ENCODE measurements at regions not wholly inside any gene's neighbourhood (a gene's known extent, or its start where the extent isn't known, plus 50 kb on each side); places are given as distances from the start of the nearest gene placed in this dataset.

DNA sequence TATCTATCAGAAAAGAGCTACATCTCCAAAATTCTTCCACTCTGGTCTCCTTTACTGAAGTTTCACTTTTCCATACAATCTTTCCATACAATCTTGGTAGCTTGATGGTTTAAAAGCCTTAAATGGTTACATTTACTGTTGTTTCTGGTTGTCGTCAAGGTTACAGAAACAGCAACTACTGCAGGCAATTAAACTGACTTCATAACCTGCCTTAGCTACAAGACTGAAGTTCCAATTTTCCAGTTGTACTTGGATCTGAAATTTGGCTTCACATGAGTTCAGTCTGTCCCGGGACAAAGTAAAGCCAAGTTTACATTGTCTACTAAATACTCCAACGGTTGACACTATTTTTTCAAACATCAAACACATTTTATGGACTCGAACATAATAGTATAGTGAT lies 326.4 kb downstream of the ANKRD50 start:
- DNase-seq, result no peak
- Histone ChIP-seq H3K9me3 (ENCODE audit: severe bottlenecking) (no peaks in the 10 kb centered on the region), H3K27ac (no peak overlapping the region)

DNA sequence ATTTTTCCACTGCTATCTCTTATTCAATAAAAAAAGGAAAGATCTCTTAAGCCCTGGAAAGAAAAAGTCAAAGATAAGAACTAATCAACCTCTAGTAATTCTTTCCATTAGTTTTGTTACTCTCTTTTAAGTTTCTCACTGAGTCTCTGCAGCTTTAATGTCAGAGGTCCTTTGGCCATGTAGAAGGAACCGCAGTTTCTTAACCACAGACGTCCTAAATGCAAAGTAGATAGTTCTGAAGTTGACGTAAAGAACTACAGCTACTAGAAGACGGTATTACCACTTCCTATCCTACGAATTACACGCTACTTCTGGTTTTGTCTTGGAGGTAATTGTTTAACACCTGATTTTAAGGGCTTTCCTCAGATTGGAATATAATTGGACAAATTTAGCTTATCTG lies 325.9 kb downstream of the ANKRD50 start:
- no peak overlapping the region for H3K27ac ChIP-seq
- no peaks in the 10 kb centered on the region for H3K9me3 ChIP-seq (ENCODE audit: severe bottlenecking)
- TF ChIP-seq, protein P1, sequence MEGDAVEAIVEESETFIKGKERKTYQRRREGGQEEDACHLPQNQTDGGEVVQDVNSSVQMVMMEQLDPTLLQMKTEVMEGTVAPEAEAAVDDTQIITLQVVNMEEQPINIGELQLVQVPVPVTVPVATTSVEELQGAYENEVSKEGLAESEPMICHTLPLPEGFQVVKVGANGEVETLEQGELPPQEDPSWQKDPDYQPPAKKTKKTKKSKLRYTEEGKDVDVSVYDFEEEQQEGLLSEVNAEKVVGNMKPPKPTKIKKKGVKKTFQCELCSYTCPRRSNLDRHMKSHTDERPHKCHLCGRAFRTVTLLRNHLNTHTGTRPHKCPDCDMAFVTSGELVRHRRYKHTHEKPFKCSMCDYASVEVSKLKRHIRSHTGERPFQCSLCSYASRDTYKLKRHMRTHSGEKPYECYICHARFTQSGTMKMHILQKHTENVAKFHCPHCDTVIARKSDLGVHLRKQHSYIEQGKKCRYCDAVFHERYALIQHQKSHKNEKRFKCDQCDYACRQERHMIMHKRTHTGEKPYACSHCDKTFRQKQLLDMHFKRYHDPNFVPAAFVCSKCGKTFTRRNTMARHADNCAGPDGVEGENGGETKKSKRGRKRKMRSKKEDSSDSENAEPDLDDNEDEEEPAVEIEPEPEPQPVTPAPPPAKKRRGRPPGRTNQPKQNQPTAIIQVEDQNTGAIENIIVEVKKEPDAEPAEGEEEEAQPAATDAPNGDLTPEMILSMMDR (IDR thresholded peaks at IDR 0.05; ENCODE audit: low read depth, low read length), result no peak
- H3K36me3 ChIP-seq, result no peaks in the 10 kb centered on the region
- H3K4me3 ChIP-seq (ENCODE audit: low read depth, low read length), result no peak overlapping the region
- H3K27me3 ChIP-seq (ENCODE audit: insufficient read depth, low read depth, severe bottlenecking), result no peaks in the 10 kb centered on the region
- DNase-seq, result no peak

More for the DNA sequence above, 326.4 kb downstream of the ANKRD50 start:
- TF ChIP-seq, protein P1 (IDR thresholded peaks at IDR 0.05; ENCODE audit: low read depth, low read length), result no peak
- Histone ChIP-seq H3K27me3 (ENCODE audit: insufficient read depth, low read depth, severe bottlenecking) (no peaks in the 10 kb centered on the region), H3K4me3 (ENCODE audit: low read depth, low read length) (no peak overlapping the region), H3K36me3 (no peaks in the 10 kb centered on the region)

DNA sequence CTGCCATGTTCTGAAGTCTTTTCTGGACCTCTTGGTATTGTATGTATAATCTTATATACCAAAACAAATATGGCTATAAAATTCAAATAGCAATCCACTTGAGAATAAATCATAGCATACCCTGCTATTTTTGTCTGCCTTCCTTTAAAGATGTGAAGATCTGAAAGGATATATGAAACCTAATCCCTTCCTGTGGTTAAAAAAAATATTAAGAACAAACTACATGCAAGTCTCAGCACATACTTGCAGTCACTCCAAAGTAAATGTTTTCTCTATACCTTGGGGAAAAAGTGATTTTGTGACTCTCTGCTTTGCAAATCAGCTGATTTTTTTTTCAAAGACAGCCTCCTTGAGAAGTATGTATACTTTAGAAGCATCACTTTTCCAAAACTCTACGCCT lies 322.9 kb downstream of the ANKRD50 start:
- H3K9me3 ChIP-seq (ENCODE audit: severe bottlenecking), result no peaks in the 10 kb centered on the region
- no peak for DNase-seq
- TF ChIP-seq, protein P1 (IDR thresholded peaks at IDR 0.05; ENCODE audit: low read depth, low read length), result no peak
- H3K27me3 ChIP-seq (ENCODE audit: insufficient read depth, low read depth, severe bottlenecking), result no peaks in the 10 kb centered on the region
- no peak overlapping the region for H3K27ac ChIP-seq
- no peak overlapping the region for H3K4me3 ChIP-seq (ENCODE audit: low read depth, low read length)
- no peaks in the 10 kb centered on the region for H3K36me3 ChIP-seq

DNA sequence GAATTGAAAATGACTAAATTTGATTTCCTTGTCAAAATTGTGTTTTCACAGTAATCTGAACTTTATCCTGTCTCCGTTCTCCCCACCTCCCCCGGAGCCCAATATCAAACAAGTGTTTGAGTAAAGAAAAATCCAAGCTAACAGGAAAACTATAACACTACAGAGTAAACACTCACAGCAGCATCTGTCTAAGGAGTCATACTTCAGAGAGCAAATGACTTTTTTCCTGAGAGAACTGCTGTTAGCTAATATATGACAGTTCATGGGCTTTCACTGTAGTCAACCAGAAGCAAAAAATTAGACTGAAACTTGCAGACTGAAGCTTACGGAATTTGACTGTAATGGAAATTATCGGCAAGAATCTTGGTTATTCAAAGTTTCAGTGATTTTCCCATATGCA lies 321.7 kb downstream of the ANKRD50 start:
- TF ChIP-seq, protein P1 (IDR thresholded peaks at IDR 0.05; ENCODE audit: low read depth, low read length), result no peak
- no peaks in the 10 kb centered on the region for H3K9me3 ChIP-seq (ENCODE audit: severe bottlenecking)
- no peaks in the 10 kb centered on the region for H3K36me3 ChIP-seq
- no peak overlapping the region for H3K27ac ChIP-seq
- H3K4me3 ChIP-seq (ENCODE audit: low read depth, low read length), result no peak overlapping the region
- no peak for DNase-seq
- no peaks in the 10 kb centered on the region for H3K27me3 ChIP-seq (ENCODE audit: insufficient read depth, low read depth, severe bottlenecking)

DNA sequence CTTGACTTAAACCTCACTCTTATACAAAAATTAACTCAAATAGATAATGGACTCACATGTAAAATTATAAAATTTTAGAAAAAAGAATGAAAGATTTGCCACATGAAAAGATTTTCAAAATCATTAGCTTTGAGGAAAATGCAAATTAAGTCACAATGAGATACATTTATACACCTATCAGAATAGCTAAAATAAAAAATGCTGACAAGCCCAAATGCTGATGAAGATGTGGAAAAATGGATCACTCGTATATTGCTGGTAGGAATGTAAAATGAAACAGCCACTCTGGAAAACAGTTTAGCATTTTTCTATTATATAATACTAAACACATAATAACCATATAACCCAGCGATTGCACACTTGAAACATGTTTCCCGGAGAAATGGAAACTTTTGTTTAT lies 316.2 kb downstream of the ANKRD50 start:
- H3K27ac ChIP-seq, result no peak overlapping the region
- H3K27me3 ChIP-seq (ENCODE audit: insufficient read depth, low read depth, severe bottlenecking), result no peaks in the 10 kb centered on the region
- TF ChIP-seq, protein P1 (IDR thresholded peaks at IDR 0.05; ENCODE audit: low read depth, low read length), result no peak
- H3K9me3 ChIP-seq (ENCODE audit: severe bottlenecking), result no peaks in the 10 kb centered on the region
- DNase-seq, result no peak
- H3K36me3 ChIP-seq, result no peaks in the 10 kb centered on the region
- H3K4me3 ChIP-seq (ENCODE audit: low read depth, low read length), result no peak overlapping the region

DNA sequence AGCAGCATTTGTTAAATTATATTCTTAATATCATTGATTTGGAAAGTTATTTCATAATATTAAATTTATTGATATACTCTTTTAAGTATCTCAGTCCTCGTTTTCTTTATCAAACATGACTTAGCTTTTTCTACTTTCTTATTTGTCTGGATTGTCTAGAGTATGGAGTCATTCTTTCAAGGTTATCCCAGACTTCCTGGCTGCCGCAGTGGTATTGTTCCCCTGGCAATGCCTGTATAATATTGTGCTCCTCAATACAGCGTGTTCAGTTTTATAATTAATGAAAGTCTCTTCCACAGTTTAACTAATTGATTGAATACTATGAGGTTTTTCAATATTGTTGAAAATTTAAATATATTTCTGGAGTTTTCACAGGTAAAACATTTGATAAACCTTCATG lies 310.9 kb downstream of the ANKRD50 start:
- TF ChIP-seq, protein P1 (IDR thresholded peaks at IDR 0.05; ENCODE audit: low read depth, low read length), result no peak
- DNase-seq, result no peak

More for the DNA sequence above, 310.9 kb downstream of the ANKRD50 start:
- no peak overlapping the region for H3K27ac ChIP-seq
- H3K9me3 ChIP-seq (ENCODE audit: severe bottlenecking), result no peaks in the 10 kb centered on the region
- no peaks in the 10 kb centered on the region for H3K36me3 ChIP-seq
- H3K4me3 ChIP-seq (ENCODE audit: low read depth, low read length), result no peak overlapping the region
- H3K27me3 ChIP-seq (ENCODE audit: insufficient read depth, low read depth, severe bottlenecking), result no peaks in the 10 kb centered on the region
